ENCODE measurements at regions not wholly inside any gene's neighbourhood (a gene's known extent, or its start where the extent isn't known, plus 50 kb on each side); places are given as distances from the start of the nearest gene placed in this dataset.

DNA sequence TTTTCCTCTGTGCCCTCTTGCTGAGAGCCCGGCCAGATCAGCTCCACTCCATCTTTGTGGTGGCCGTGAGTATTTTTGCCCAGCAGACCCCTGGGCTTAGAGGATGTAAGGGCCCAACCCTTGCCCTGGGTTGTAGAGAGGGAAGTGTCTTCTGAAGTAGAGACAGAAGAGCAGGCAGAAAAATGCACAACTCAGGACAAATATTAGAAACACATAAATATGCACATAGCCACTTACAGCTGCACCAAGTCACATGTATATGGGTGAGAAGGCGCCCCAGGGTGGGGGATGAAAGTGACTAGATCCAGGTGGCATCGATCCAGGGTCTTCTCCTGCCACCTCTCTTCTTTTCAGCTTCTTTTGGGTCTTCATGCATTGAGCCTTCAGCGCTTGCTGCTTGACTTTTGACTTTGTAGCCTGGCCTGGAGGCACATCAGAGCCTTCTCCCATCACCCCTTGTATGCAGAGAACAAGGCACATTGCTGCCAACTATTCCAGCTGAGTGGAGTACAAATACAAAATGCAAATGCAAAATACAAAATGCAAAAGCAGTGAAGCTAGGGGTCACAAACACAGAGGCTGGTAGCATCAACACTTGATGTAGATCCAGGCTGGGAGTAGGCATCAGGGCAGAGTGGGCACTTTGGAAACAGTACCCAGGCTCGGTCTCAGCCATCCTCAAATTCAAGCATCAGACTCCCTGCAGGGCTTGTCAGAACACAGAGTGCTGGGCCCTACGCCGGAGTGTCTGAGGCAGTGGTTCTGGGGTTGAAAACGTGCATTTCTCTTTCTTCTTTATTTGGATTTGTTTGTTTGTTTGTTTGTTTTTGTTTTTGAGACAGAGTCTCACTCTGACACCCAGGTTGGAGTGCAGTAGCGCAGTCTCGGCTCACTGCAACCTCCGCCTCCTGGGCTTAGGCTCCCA, 133.0 kb downstream of the ASB7 start:
- DNase-seq = no peak

DNA sequence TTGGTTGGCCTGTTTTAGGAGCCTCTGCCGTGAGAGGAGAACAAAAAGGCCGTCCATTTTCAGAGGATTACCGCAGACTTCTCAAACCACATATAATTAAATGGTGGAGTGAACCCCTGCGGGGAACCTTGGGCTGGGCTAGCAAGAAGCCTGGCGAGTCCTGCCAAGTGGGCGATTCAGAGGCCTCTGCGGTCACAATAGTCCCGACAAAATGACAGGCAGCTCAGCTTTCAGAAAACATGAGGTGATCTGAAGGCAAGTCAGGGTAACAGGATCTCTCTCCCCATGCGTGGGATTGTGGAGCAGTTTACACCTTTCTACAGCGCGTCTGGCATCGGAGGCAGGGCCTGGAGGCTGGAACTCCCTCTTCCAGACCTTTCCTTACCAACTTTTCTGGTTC, 134.8 kb downstream of the ASB7 start:
- DNase-seq = peak in 2 of 3 experiments; percentile 13 to 29

GRCh38 chr15:100738614-100739013, 136.2 kb downstream of the ASB7 start:
- DNase-seq = peak in 1 of 3 experiments; percentile 54

DNA sequence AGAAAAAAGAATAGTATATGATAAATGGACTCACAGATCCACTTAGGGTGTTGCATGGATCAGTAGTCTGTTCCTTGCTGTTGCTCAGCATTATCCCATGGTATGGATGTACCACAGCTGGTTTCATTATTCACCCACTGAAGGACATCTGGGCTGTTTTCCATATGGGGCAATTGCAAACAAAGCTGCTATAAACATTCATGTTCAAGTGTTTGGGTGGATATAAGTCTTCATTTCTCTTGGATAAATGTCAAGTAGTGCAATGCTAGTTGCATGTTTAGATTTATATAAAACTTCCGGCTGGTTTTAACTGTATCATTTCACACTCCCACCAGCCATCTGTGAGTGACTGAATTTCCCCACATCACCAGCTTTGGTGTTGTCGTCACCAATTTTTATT, 137.7 kb downstream of the ASB7 start:
- no peak for DNase-seq

DNA sequence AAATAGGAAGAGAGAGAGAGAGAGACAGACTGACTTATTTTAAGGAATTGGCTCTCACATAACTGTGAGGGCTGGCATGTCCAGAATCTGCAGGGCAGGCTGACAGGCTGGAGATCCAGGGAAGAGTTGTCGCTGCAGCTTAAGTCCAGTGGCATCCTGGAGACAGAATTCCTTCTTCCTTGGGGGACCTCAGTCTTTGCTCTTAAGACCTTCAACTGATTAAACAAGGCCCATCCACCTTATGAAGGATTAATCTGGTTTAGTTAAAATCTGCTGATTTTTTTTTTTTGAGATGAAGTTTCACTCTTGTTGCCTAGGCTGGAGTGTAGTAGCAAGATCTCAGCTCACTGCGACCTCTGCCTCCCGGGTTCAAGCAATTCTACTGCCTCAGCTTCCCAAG, 128.0 kb upstream of the ALDH1A3 start:
- DNase-seq = no peak

DNA sequence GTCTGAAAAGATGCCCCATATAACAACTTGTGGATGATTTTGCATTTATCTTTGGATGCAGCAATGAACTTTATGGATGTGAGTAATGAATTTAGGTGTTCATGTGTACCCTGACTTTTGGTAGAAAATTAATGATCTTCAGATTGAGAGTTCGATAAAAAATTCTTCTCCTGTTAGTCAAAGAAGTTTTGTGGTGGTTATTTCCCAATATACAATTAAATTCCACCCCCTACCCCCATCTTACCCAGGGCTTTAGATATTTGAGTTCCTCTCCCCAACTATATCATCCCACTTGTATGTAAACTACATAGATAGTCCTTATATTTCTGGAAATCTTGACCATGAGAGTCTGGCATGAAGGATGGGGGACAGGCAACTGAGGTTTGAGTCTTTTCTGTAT, 126.1 kb upstream of the ALDH1A3 start:
- no peak for DNase-seq

DNA sequence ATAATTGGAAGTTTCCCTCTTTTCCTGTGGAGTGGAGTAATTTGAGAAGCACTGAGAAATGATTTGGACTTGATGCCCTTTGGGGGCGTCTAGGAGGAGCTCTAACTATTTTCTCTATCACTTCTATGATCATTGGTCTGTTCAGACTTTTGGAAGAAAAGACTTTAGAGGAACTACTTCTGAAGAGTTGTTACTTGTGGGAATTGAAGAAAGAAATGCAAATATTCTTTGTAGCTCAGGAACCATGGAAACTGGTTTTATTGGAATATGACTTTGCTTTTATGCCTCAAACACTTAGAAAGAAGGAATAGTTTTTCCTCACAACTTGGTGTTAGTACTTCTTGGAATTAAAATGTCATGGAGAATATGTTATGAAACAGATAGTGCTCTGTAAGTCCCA, 122.0 kb upstream of the ALDH1A3 start:
- DNase-seq = no peak

DNA sequence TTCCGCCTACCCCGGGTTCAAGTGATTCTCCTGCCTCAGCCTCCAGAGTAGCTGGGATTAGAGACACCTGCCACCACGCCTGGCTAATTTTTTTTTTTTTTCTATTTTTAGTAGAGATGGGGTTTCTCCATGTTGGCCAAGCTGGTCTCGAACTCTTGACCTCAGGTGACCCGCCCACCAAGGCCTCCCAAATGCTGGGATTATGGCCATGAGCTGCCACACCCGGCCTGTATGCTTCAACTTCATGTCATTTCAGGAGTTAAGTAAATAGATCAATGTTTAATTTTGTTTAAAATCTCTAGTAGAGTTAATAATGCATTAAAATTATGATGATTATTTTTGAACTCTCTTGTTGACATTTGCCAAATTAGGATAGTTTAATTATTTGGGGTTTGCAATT, 121.1 kb upstream of the ALDH1A3 start:
- DNase-seq = no peak

GRCh38 chr15:100759106-100759505, 120.5 kb upstream of the ALDH1A3 start:
- no peak for DNase-seq

- peak in 1 of 3 experiments; percentile 36 for DNase-seq
These were observed 119.8 kb upstream of the ALDH1A3 start for GRCh38 chr15:100759698-100760356.

- DNase-seq = no peak
These were observed 119.2 kb upstream of the ALDH1A3 start for GRCh38 chr15:100760357-100760903.

- DNase-seq = no peak
These were observed 118.2 kb upstream of the ALDH1A3 start for GRCh38 chr15:100761290-100761935.

DNA sequence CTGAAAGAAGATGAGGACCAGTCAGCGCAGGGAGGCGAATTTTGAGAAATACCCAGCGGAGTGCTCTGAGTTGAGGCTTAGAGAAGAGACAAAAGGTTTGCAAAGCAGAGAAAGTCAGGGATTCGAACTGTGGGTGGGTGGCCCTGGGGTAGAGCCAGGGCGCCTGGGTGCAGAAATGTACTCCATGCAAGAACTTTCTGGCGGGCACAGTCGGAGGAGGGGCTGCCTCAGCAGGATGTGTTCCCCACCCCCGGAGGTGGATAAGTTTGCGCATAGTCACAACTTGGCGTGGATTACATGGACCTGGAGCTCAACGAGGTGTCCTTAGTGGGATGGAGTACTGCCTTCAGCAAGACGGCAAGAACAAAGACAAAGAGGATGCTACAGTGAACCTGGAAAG, 117.3 kb upstream of the ALDH1A3 start:
- no peak for DNase-seq

- no peak for DNase-seq
These were observed 116.5 kb upstream of the ALDH1A3 start for GRCh38 chr15:100762913-100763834.

DNA sequence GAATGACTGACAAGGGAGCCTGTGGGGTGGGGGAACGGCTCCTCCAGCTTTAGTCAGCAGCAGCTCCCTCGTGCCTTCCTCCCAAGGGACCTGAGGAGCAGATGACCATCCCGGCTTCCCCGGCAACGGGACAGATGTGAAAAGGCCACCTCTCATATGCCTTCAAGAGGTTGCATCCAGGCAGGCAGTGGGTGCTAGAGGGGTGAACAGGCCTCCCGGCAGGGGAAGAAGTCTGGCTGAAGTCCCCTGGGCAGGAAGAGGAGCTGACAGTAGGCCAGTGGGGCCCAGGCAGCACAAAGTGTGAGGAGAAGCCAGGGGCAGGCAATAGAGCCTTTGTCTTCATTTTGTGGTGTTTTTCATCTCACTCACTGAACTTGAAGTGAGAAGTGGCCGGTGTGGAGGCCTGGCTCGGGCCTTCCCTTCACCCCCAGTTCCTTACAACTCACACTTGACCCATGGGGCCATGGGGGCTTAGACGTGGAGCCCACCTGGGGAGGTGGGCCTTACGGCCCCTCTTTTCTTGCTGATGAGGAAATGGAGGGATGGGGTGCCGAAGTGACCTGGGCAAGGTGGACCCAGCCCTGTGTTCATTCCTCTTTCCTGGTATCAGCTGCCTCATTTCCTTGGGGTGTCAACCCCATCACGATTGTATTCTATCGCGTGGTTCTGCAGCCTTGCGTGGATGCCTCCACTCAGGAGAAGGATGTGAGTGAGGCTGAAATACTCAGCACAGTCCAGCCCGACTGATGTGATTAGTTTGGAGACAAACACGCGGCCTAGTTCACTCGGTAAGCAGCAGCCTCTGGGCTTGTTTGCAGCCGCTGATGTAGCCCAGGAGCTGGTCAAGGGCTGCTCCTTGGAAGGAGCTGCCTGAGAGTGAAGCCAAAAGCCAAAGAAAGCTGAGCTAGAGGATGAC, 115.5 kb upstream of the ALDH1A3 start:
- DNase-seq = no peak

DNA sequence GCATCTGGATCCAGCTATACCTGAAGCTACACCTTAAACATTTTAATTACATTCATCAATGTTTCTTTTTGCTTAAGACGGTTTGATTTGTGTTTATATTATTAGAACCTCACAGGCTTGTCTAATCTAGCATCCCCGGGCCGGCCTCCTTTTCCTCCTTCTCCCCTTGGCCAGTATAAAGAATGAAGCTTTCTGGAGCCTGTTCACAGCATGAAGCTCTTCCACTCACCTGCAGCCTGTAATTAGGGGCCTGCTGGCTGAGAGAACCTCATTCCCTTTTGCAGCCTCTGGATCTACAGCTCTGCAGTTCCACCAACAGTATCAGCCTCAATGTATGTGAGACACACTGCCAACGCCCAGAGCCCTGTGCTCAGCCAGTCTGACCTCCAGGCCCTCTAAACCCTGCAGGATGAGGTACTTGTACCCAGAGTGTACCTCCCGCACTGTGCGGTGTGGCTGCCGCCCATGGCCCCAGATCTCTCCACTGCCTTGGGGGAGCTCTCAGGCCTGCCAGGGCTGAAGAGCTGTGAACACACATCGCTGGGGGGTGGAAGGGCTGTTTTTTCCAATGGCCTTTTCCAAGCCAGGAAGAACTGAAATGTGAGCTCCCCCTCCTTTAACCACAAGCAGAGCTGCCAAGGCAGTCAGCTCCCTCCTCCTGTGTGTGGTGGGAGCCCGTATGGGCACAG, 114.7 kb upstream of the ALDH1A3 start:
- DNase-seq = peak; percentile 62 to 87 (median 62)

GRCh38 chr15:100765467-100766241, 114.0 kb upstream of the ALDH1A3 start:
- DNase-seq = no peak

GRCh38 chr15:100766243-100767000, 113.2 kb upstream of the ALDH1A3 start:
- peak in 1 of 3 experiments; percentile 9 for DNase-seq
